Loucy (cell line): ENCODE measurements at regions not wholly inside any gene's neighbourhood (a gene's known extent, or its start where the extent isn't known, plus 50 kb on each side); places are given as distances from the start of the nearest gene placed in this dataset.
A peak's percentile ranks its signal among the peaks of the same experiment; 100 is the strongest.

Experiments
- H2AFZ ChIP-seq: fragments of 200-600 bp; sonication (generic); 2 replicates; pipeline ENCODE4 v1.6.0; 2016; ENCODE audit warnings: antibody characterized with exemption, mild to moderate bottlenecking, low read length, moderate library complexity
- H3F3A ChIP-seq: fragments of 200-600 bp; 2 replicates; pipeline ENCODE4 v1.6.0; 2016; ENCODE audit warnings: antibody characterized with exemption, low read depth, mild to moderate bottlenecking
- H3K27me3 ChIP-seq: fragments of 200-600 bp; sonication (generic); 2 replicates; pipeline ENCODE4 v1.6.1; 2014; ENCODE audit warnings: low read length, mild to moderate bottlenecking; ENCODE audit not compliant: insufficient read depth, poor library complexity, severe bottlenecking
- H3K36me3 ChIP-seq: fragments of 200-600 bp; sonication (generic); 2 replicates; pipeline ENCODE4 v1.6.1; 2016; ENCODE audit warnings: low read length; ENCODE audit not compliant: insufficient read depth
- H3K4me1 ChIP-seq: fragments of 200-600 bp; sonication (generic); 2 replicates; pipeline ENCODE4 v1.5.1; 2014; ENCODE audit warnings: low read length, mild to moderate bottlenecking; ENCODE audit not compliant: insufficient read depth, poor library complexity, severe bottlenecking
- H3K4me2 ChIP-seq: fragments of 200-600 bp; sonication (generic); 2 replicates; pipeline ENCODE4 v1.6.0; 2014; ENCODE audit warnings: antibody characterized with exemption, low read length, low read depth, mild to moderate bottlenecking; ENCODE audit not compliant: poor library complexity, severe bottlenecking
- H3K4me3 ChIP-seq: fragments of 200-600 bp; sonication (generic); 2 replicates; pipeline ENCODE4 v1.5.1; 2014; ENCODE audit warnings: low read length, mild to moderate bottlenecking, mixed read lengths; ENCODE audit not compliant: poor library complexity, severe bottlenecking
- H3K79me2 ChIP-seq: fragments of 200-600 bp; sonication (generic); 2 replicates; pipeline ENCODE4 v1.6.1; 2014; ENCODE audit warnings: low read length; ENCODE audit not compliant: insufficient read depth
- H3K9ac ChIP-seq: fragments of 200-600 bp; sonication (generic); 2 replicates; pipeline ENCODE4 v1.6.0; 2014; ENCODE audit warnings: mild to moderate bottlenecking, low read depth, low read length, moderate library complexity; ENCODE audit not compliant: poor library complexity, severe bottlenecking
- H3K9me2 ChIP-seq: fragments of 200-600 bp; sonication (generic); replicated peaks from 2 replicates; pipeline ENCODE4 v1.6.1; 2016; ENCODE audit warnings: low read depth, low read length, mixed read lengths
- H3K9me3 ChIP-seq: fragments of 200-600 bp; sonication (generic); 2 replicates; pipeline ENCODE4 v1.6.1; 2014; ENCODE audit warnings: mild to moderate bottlenecking, antibody characterized with exemption, low read length, low read depth; ENCODE audit not compliant: insufficient read depth
- H4K20me1 ChIP-seq: fragments of 200-600 bp; sonication (generic); 2 replicates; pipeline ENCODE4 v1.6.0; 2014; ENCODE audit warnings: antibody characterized with exemption, low read length, mild to moderate bottlenecking; ENCODE audit not compliant: insufficient read depth, poor library complexity, severe bottlenecking
- CTCF ChIP-seq: fragments of 200-600 bp; sonication (generic); conservative IDR thresholded peaks from 2 replicates; pipeline ENCODE4 v1.5.1; 2014; ENCODE audit warnings: mild to moderate bottlenecking, antibody characterized with exemption, low read length
- EZH2phosphoT487 ChIP-seq: fragments of 200-600 bp; IDR thresholded peaks from 2 replicates; pipeline ENCODE4 v1.6.1; 2018; ENCODE audit warnings: antibody characterized with exemption, mild to moderate bottlenecking, moderate library complexity, borderline replicate concordance

- no peaks in the 10 kb centered on the region for H3K9me2 ChIP-seq
- H3K36me3 ChIP-seq = no peaks in the 10 kb centered on the region
- no peaks in the 10 kb centered on the region for H3K27me3 ChIP-seq
- H4K20me1 ChIP-seq = no peaks in the 10 kb centered on the region
- no peak overlapping the region for H3K4me2 ChIP-seq
- peaks cover 10% of the 10 kb centered on the region for H3K9me3 ChIP-seq
- H2AFZ ChIP-seq = no peak overlapping the region
- TF ChIP-seq EZH2phosphoT487 (no peak), CTCF (no peak)
- H3K4me3 ChIP-seq = no peak overlapping the region
- no peaks in the 10 kb centered on the region for H3K79me2 ChIP-seq
- H3K4me1 ChIP-seq = peaks cover 7% of the 10 kb centered on the region
- H3F3A ChIP-seq = no peaks in the 10 kb centered on the region
- H3K9ac ChIP-seq = no peak overlapping the region
These were observed 132.0 kb upstream of the NPY start for GRCh38 chr7:24151944-24152343.

- Histone ChIP-seq H3K9me3 (peaks cover 10% of the 10 kb centered on the region), H3K9me2 (no peaks in the 10 kb centered on the region), H3K4me2 (no peak overlapping the region), H3K4me1 (peaks cover 7% of the 10 kb centered on the region), H3K4me3 (no peak overlapping the region), H3K27me3 (no peaks in the 10 kb centered on the region), H3K36me3 (no peaks in the 10 kb centered on the region), H3K79me2 (no peaks in the 10 kb centered on the region), H3F3A (no peaks in the 10 kb centered on the region), H2AFZ (peak overlapping the region; percentile 75; the same call in 1 of the 2 replicates), H3K9ac (no peak overlapping the region), H4K20me1 (no peaks in the 10 kb centered on the region)
- TF ChIP-seq CTCF (no peak), EZH2phosphoT487 (no peak)
These were observed 131.6 kb upstream of the NPY start for GRCh38 chr7:24152356-24152755.

GRCh38 chr7:24152877-24153472 lies 131.0 kb upstream of the NPY start:
- Histone ChIP-seq H3K27me3 (no peaks in the 10 kb centered on the region), H3K36me3 (no peaks in the 10 kb centered on the region), H3K9me2 (no peaks in the 10 kb centered on the region), H3K4me1 (peaks cover 7% of the 10 kb centered on the region), H3K4me3 (no peak overlapping the region), H3K79me2 (no peaks in the 10 kb centered on the region), H3K9me3 (peaks cover 10% of the 10 kb centered on the region), H3K4me2 (no peak overlapping the region), H2AFZ (peak overlapping the region; percentile 75), H4K20me1 (no peaks in the 10 kb centered on the region), H3F3A (no peaks in the 10 kb centered on the region), H3K9ac (no peak overlapping the region)
- TF ChIP-seq CTCF = no peak
- no peak for TF ChIP-seq EZH2phosphoT487
